Suppressor macrophage treated with lipopolysaccharide for 4 hours (primary cell): ENCODE measurements at regions not wholly inside any gene's neighbourhood (a gene's known extent, or its start where the extent isn't known, plus 50 kb on each side); places are given as distances from the start of the nearest gene placed in this dataset.

Experiments used
- DNase-seq: peaks from one replicate; pipeline ENCODE4 v3.0.0-alpha.2; 2020

DNA sequence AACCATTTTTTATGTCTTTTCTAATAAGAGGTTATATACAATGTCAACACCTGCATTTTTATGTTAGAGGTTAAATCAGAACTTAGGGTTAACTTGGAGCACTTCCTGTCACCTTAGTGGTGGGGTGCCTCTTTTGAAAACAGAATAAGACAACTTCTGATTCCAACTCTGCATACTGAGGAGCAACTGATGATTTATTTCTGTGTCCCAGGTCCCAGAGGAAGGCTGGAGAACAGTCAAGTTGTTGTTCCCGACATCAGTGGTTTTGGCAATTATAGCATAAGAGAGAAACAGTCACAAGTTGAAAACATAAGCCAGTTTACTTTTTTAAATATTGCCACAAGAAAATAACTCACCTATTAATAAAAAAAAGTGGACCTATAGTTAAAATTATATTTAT, 871.0 kb upstream of the ADAMTS5 start:
- no peak for DNase-seq

DNA sequence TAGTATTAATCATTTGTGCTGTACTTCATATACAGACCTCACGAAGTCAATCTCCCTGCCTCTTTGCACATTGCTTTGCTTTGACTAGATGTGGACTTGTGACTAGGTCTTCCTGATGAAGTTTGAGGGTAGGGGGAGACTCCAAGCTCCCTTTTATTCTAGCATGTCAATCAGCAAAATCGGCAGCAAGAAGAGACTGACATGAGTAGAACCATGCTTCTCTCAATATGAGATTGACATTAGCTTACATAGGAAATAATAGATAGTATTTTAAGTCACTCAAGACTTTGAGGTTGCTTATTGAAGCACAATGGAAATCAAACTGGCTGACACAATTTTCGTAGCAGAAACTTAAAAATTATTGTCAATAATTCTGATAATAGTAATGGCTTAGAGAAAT, 866.4 kb upstream of the ADAMTS5 start:
- no peak for DNase-seq

DNA sequence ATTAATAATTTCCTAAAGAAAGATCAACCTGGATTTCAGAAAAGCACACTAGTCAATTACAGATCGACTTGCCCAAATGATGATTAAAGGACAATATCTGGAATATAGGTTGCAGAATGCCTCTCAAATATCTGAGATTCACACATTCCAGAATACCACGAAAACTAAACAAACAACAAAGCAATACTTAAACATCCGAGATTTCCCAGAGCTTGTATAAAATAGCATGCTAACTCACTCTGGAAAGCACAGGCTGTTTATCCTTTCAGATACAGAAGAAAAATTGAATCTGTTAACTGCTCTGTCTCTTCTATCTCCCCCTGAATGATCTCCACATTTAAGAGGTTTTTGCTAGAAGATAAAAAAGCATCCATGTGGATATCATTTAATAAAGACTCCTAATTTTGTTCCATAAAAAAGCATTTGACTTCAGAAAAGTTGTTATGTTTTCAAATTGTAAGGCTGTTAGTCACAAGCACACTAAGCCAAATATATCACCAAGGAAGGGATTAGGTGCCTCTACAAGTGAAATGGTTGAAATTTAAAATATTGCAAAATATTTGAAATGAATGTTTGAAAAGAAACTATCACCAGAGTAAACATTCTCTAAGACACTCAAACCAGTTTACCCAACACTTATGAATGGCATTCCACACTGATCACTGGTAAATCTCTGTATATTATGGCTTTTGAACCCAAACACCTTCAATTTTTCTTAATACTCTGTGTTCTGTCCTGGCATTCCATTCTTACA, 865.1 kb upstream of the ADAMTS5 start:
- DNase-seq, result no peak

DNA sequence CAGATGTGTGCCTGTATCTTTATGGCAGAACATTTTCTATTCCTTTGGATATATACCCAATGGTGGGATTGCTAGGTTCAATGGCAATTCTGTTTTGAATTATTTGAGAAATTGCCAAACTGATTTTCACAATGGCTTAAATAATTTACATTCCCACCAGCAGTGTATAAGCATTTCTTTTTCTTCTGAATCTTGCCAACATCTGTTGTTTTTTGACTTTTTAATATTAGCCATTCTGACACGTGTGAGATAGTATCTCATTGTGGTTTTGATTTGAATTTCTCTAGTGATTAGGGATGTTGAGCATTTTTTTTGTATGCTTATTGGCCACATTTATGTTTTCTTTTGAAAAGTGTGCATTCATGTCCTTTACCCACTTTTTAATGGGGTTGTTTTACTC, 864.3 kb upstream of the ADAMTS5 start:
- DNase-seq, result no peak

DNA sequence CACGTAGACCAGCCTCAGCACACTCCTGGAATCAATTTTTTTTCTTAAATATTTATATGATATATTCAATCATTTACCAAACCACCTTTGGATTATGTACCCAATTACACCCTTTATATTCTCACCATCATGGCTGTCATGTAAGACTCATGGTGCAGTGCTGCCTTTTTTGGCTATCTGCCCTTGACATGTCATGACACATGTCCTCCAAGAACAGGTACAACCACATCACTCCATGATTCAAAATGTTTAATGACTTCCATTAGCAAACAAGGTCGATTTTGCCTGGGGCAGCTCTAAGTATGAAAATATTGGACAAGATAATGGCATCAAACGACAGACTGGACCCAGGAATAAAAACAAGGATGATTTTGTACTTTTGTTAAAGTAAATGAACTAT, 861.1 kb upstream of the ADAMTS5 start:
- no peak for DNase-seq

DNA sequence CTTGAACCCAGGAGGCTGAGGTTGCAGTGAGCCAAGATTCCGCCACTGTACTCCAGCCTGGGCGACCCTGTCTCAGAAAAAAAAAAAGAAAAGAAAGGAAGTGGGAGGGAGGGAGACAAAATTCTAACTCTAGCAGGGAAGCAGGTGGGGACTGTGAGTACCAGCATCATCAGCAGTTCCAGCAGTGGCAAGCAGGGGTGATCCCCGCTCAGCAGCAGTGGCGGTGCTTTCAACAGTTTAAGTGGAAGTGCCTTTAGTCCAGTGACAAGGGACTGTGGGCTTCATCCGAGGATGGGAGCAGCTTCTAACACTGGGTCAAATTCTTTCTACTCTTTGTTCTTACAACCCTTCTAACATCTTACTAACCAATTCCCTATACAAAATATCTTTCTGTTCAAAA, 858.1 kb upstream of the ADAMTS5 start:
- no peak for DNase-seq

DNA sequence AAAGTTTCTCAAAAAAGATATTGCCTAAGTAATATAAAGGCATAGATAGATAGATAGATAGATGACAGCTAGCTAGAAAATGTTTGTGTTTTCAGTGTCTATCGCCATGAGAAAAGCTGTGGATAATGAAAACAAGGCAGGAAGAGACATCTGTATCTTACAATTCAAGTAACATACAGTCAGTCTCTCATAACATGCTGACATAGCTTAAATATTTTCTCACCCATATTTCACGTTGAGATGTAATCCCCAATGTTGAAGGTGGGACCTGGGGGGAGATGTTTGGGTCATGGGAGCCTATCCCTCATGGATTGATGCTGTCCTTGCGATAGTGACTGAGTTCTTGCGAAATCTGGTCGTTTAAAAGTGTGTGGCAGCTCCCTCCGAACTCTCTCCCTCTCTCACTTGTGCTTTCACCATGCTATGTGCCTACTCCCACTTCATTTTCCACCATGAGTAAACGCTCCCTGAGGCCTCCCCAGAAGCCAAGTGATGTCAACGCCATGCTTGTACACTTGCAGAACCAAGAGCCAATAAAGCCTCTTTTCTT, 856.8 kb upstream of the ADAMTS5 start:
- no peak for DNase-seq

DNA sequence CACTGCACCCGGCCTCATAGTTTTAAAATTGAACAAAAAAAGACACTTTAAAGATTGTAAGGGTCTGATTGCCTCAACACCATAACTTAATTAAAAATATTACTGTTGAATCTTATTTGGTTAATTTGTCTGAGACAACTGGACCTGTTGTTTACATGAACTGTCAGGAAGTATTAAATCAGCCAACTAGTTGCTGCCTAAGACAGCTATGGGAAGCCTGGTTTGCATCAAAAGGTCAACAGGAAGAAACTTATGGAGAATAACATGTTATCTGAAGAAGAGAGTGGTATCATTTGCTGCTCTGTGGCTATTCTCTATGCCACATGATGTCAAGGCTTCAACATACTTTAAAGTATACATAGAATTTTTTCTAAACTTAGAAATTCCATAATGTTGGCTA, 853.5 kb upstream of the ADAMTS5 start:
- no peak for DNase-seq

DNA sequence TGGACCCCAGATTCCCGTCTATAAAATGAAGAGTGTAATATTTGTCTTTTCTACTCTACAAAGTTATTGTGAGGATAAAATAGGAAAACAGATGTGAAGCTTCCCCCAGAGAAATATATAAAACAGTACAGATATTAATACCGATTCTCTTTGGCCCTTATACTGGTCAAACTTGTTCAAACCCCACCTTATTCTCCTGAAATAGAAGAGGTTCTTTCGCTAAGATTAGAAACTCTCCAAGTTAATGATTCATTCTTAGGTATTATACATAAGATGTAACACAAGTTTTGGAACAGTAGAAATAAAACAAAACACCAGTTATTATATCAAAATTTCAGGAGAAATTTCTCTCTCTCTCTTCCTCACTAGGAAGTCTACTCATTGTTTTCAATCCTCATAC, 852.4 kb upstream of the ADAMTS5 start:
- DNase-seq, result no peak

DNA sequence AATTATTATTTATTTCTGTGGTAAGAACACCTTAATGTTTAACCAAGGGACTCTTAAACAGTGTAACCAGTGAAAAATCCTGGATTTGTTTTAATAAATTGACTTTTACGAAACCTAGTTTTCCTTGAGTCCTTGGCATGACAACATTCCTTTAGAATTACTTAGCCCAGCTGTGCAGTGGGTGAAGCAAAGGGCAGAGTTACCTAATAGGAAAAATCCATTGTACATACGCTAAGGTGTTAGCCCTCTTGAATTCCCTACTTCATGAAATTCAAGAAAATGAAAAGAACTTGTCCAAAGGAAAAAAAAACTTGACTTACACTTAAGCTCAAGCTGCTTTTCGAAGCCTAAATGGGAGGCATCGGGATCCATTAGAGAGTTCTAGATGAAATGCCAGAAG, 852.0 kb upstream of the ADAMTS5 start:
- DNase-seq, result no peak

DNA sequence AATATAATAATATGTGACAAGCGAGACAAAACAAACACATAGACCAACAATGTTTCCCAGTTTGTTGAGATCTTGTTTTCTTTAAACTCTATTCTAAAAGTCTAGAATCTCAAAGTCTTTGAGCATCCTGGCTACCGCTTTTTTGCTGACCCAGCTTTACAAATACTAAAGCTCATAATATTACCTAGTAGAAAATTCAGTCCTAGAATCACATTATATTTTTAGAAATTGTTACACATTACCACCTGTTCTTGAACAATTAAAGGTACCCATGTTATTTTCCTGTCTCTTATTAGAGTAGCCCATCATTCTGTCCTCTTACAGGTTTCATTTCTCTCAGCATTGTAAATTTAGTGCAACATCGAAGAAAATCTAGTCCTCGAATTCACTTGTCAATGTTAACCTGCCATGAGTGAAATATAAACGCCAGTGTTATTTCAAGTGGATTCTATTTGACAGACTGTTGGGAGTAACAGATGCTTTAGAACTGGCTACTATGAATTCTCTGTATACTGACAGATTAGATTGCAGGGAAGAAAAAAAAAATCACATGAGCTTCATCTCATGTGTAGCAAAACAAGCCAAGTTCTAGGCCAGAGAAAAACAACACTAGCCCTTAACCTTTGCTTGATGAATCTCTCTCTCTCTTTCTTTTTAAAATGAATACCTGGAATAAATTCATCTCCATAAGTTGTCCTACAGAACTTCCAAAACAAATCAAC, 851.2 kb upstream of the ADAMTS5 start:
- DNase-seq, result no peak

DNA sequence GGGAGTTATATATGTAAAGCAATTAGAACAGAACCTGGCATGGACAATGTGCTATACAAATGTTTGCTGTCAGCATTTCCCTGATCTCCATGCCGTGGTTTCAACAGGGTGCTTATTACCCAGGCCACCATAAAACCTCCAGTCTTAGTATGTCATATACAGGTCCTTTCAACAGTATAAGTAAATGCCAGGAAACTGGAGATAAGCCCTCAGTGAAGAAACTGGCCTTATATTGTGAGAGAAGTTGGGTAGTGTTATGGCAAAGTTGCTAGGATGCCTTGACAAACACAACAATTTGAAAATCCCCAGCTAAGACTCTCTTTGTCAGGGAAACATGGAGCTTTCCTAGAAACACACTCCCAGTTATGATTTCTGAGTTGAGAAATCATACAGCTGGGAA, 850.2 kb upstream of the ADAMTS5 start:
- DNase-seq, result no peak

DNA sequence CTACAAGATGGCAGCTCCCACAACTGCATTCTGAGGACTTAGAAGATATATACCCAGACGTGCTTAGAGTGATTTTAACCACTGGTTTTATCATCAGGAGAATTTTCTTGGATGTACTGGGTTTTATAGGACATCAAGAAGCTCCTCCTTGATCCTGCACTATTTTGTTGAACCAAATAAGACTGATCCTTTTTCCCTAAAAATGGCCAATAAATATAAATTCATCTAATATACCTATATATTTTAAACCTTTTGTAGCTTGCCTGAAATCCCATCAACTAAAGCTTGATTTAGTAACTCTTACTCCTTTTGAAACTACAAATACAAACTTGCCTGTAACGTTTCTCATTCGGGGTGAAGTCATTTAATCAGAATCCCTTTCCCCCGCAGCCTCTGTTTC, 849.4 kb upstream of the ADAMTS5 start:
- no peak for DNase-seq

DNA sequence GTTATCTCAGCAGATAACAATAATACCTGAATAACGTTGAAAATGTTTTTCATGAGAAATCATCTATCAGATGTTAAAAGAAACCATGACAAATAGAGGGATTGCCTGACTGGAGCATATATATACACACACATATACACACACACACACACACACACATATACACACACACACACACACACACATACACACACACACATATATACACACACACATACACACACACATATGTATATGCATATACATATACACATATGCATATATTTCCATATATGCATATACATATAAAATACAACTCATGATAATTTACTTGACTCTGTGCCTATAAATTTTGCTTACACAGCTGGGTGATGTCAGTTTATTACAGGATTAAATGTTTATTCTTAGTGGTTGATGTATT, 847.3 kb upstream of the ADAMTS5 start:
- DNase-seq, result no peak

DNA sequence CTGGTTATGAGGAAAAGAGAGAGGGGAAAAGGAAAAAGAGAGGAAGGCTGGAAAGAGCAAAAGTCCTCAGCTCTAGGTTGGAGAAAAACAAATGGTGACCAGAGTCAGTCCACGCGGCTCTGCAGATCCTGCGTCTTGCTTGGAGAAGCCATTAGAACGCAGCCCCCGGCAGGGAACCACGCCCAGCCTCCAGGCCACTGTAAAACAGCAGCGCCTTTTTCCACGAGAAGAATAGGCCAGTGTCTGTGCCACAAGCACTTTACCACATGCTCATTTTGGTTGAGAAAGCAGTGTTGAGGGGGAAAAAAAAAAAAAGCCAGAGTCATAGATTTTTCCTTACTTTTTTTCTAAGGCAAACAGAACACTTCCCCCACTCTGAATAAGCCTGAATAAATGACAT, 846.9 kb upstream of the ADAMTS5 start:
- no peak for DNase-seq

DNA sequence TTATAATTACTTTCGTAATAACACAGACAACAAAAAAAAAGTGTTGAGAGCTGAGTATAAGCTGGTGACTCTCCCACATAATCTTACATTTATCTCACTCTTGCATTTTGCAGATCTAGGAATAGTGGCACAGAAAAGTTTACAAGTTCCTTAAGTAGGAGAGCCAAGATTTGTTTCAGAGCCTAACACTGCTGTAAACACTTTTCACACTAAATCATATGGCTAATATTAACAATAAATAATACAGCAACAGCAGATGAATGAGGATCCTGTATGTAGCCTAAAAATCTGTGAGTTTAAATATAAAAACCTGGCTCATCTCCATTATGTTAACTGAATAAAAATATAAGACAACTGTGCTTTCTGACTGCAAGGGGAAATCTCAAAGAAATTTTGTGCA, 846.5 kb upstream of the ADAMTS5 start:
- DNase-seq, result no peak

DNA sequence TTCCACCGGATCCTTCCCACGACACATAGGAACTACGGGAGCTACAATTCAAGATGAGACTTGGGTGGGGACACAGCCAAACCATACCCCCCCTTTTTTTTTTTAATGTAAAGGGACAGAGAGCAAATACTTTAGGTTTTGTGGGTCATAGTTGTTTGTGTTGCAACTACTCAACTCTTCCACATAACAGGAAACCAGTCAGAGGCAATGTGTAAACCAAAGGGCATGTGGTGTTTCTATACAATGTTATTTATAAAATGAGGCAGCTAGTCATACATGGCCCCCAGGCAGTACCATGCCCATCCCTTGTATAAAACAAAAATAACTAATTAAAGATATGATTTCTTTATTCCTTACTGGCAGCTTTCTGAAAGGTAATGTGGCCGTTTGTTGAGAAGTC, 845.4 kb upstream of the ADAMTS5 start:
- no peak for DNase-seq

DNA sequence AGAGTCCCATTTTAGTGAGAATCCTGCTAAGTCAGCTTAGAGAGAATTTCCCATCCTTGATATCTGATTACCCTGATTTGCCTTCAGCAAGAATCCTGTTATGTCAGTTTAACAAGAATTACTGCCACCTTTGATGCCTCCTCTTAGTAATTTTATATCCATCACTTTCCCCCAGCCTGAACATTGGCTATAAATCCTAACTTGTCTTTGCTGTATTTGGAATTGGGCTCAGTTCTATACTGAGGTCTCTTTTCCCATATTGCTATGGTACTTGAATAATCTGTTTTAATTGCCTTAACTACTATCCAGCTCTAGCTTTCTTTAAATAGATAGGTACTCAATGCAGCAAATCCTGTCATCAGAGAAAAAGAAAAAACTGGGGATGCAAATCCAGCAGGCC, 842.0 kb upstream of the ADAMTS5 start:
- DNase-seq, result no peak

DNA sequence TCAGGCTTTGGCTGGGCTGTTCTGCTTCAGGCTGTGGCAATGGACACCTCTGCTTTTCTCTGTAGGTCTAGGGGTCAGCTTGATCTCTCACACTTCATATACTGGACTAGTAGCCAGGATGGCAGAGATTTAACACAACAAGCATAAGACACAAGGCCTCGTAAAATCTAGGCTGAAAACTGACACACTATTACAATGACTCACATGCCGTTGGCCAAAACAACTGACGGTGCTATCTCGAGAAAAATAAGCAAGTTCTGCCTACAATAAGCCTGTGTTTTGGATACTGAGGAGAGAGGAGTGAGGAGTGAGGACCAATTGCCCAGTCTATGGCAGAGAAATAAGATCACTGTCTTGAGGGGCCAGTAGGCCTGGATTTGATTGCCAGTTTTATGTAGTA, 840.7 kb upstream of the ADAMTS5 start:
- DNase-seq, result no peak

DNA sequence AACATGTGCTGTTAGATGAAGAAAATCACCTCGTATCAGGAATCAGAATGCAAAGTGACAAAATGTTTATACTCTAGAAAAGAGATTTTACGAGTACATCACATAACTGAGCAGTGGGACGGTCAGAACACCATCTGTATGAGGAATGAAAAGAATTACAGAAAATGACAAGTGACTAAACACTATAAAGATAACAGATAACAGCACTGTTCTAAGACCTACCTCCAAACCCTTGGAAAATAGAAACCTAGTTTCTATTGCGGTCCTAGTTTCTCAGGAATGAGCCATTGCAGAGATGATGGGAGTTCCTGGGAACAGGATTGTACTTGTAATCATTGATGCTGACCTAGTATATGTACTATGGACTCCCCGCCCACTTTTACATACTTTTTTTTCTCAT, 839.4 kb upstream of the ADAMTS5 start:
- DNase-seq, result no peak

DNA sequence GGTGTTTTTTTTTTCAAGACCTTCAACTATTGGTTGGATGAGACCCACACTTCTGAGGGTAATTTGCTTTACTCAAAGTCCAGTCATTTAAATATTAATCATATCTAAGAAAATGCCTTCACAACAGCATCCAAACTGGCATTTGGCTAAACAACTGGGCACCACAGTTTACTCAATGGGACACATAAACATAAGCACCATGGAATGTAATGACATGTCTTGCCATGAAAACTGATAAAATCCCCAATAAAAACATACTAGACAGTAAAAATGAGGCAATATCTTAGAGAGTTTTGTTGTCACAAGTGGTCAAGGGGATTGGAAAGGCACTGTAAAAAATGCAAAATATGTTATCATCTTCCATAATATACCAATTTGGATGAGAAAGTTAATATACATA, 838.8 kb upstream of the ADAMTS5 start:
- DNase-seq, result no peak

DNA sequence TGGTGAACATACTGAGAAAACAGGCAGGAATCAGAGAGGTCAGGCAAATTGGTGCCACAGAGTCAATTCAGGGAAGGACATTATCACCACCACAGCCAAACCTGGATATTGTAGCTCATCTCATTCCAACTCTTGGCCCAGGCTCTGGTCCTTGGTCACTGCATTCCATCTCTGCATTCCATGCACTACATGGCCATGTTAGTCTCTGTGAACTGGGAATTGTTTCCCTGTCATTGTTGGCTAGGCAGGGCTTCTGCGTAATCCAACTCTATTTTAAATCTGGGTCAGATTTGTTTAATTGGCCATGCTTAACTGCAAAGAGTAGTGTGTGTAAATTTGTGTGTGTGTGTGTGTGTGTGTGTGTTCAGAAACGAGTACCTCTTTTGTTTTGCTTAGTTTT, 837.6 kb upstream of the ADAMTS5 start:
- no peak for DNase-seq

DNA sequence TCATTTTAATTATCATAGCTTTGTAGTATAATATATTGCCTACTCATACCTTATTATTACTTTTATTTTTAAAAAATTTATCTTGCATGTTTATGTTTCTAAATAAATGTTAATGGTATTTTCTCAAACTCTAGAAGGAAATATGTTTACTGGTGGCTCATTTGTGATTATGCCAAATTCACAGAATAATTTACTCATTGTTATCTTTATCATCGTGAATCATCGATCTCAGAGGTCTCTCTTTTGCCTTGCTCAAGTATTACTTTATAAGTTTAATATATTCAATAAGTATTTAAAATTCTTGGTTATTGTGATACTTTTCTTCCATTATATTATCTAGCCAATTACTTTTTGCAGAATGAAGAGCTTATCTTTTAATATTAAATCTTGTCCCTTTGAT, 836.7 kb upstream of the ADAMTS5 start:
- DNase-seq, result no peak

DNA sequence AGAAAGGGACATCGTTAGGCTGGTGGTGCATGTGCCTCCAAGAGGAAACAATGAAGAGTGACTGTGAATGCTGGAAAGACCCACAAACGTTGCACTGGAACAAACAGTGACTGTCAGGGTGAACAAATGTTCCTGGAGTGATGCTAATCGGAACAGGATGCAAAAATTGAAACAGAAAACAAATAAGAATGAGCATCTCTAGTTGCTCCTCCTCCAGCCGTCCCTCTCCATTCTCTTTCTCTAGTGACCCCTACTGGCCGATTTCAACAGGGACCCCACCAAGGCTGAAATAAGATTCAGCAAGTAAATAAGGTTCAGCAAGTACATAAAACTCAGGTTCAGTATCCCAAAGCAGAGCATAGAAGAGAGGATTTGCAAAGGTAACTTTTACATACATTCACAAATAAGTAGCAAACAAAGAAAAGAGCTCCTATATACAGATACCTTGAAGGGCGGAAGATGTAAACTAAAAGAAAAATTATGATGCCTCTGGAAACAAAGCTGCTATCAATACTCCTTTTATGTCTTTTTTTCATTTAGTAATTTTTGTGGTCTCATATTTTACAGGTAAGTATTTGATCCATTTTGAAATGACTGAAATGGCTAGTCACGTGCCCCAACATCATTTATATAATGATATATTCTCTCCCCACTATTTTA, 836.1 kb upstream of the ADAMTS5 start:
- DNase-seq, result peak; percentile 52
